A172 (cell line): ENCODE measurements at regions not wholly inside any gene's neighbourhood (a gene's known extent, or its start where the extent isn't known, plus 50 kb on each side); places are given as distances from the start of the nearest gene placed in this dataset.

Source experiments
- DNase-seq: peaks from one replicate; pipeline ENCODE4 v3.0.0-alpha.2; 2015; ENCODE audit warnings: low spot score

DNA sequence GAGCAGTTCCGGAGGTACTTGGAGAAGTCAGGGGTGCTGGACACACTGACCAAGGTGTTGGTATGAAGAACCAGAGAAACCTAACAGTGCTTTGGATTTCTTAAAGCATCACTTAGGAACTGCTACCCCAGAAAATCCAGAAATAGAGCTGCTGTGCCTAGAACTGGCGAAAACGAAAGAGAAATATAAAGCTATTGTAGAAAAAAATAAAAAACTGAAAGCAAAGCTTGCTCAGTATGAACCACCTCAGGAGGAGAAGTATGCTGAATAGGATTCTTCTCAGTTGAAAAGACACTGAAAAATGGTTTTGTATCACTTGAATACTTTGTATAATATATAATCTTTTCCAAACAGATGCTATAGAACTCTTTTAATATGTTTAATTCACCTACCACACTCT is 106.3 kb upstream of the PMFBP1 start:
- DNase-seq, result no peak

GRCh38 chr16:72277749-72278148 is 105.8 kb upstream of the PMFBP1 start:
- no peak for DNase-seq

GRCh38 chr16:72271699-72272240 is 99.8 kb upstream of the PMFBP1 start:
- no peak for DNase-seq

DNA sequence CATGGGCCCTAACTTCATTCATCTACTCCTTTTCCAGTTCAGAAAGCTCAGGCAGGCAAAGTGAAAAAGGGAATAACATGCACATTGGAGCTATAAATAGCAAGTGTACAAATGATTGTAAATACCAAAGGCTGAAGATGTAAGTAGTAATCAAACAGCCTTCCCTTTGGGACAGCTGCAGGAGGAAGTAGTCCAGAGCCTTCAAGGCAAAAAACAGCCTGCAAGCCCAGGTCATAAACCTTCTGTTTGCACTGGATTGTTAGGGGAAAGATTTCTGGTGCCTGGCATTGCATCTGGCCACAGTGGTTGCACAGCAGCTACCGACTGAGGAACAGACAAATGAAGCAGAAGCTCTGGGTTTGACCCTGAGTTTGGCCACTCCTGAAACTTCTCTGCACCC is 98.6 kb upstream of the PMFBP1 start:
- DNase-seq, result no peak

GRCh38 chr16:72266836-72267235 is 94.9 kb upstream of the PMFBP1 start:
- DNase-seq, result no peak

GRCh38 chr16:72264771-72265170 is 92.8 kb upstream of the PMFBP1 start:
- no peak for DNase-seq

DNA sequence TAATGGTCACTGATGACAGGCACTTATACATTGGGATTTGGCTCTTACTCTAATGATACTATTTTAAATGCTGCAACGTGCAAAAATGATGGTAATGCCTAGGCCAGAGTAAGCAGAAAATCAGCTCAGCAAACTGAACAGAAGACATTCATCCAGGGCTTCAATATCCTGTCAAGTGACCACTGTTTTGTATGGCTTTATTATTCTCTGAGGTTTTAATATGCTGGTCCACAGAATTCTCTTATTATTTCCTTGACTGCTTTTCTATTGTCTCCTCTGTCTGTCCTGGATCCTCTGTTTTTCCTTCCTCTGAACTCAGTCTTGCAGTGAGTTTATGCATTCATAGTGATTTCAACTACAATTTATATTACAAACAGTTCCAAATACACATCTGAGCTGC is 90.8 kb upstream of the PMFBP1 start:
- DNase-seq, result no peak

- DNase-seq, result no peak
Measured at GRCh38 chr16:72261127-72261526, 89.2 kb upstream of the PMFBP1 start.

DNA sequence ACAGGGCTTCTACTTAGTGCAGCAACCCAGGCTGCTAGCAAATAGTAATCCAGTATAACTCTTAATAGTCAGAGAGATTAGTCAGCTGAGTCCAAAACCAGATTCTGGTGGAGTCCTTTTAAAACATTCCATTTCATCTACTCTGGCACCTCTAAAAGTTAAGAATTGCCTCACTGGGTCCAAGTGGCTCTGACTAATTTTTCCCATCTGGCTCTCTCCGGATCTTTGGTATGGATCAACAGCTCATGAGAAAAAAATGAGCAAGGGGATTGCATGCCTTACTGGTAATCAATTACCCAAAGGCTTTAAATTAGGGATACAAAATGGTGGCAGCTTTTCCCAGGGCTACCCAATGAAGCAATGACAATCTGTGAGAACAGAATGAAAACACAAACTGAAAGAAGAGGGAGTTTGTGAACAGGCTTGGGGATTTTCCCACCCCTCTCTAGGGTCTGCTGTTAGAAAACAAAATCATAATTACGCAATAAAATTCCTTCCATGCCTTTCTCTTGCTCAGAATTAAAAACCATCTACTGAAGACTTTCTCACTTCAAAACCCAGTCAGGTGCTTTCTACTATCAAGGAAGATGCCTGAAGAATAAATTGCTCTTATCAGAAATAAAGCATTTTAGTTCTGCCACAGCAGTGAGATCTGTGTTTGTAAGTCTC is 84.6 kb upstream of the PMFBP1 start:
- peak; percentile 21 for DNase-seq

- DNase-seq, result no peak
Measured at GRCh38 chr16:72255786-72256185, 83.8 kb upstream of the PMFBP1 start.

DNA sequence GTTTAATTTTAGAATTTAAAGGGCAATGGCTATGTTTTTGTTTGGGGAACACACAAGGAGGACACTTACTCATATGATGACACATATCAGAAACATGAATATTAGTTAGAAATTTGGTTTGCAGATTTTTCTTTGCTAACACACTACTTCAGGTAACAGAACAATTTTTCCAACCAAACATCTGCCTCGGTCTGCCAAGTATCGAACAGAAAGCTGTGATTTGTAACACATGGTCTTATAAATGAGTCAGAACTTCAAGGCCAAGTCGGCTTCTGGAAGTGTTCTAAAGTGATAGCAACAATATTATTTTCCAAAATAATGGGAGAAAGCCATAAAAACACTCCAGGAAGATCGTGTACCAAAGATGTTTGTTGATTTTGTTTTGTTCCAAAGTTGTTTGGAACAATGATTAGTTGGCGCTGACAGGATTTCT is 75.9 kb upstream of the PMFBP1 start:
- no peak for DNase-seq

DNA sequence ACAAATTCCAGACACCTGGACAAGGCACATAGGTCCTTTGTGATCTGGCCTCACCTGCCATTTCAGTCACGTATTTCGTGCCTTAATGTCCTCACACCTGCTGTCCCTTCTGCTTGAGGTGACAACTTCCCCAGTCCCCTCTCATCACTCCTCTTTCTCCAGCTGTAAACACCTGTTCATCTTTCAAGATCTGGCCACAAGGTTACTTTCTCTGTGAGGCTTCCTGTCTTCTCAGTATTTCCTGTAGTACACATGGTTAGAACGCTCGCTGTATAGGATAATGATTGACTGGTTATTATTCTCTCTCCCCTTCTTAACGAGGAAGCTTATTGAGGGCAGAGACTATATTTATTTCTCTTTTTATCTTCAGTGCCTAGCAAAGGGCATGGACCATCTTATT is 74.5 kb upstream of the PMFBP1 start:
- DNase-seq, result no peak

- no peak for DNase-seq
Measured at GRCh38 chr16:72244853-72245252, 72.9 kb upstream of the PMFBP1 start.

DNA sequence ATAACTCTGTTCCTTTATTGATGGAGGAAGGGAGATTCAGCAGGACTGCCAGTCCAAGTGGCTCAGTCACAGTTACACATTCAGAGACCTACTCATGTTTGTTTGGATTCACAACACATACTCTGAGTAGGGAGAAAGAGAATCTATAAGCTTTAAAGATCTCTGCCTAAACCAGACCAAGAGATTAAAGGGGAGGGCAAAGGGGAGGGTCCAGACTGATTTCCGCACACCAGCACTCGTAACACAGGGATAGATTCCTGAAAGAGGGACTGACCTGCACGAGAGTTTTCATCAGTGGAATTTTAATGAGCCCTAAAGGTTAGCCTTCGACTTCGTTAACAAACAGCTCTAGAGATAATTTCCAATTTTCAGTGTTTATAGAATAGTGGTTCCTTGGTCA is 71.7 kb upstream of the PMFBP1 start:
- DNase-seq, result no peak

DNA sequence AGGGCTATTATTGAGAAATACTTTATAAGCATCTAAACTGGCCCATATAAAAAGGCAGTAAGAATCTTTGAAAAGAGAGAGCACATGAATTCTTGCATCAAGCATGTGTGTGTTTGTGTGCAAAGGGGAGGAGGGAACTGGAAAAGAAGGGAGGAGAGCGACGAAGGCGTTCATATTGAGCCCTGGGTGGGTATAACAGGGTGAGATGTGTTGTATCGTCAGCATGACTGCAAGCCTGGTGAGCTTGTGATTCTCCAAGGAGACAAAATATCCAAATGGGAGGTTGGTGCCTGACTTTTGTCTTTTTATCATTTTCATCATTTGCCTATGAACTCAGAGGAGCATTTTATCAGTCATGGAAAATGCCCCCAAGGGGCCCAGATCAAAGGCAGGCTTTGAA is 70.8 kb upstream of the PMFBP1 start:
- DNase-seq, result no peak

DNA sequence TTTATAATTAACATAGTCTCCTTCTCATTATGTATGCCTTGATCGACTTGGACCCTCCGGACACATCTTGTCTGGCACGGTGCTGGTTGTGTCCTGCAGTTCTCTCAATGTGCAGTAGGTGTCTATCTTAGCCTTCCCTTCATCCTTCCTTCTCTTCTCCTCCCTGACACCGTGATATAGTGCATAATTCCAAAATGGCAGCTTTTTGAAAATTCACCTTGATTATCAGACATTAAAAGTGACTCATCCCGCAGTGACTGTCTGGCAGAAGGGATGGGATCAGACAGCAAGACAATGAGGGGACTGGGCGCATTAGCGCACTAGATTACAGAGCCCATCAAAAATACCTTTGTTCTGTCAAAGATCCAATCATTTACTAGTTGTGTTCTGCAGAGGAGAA is 70.0 kb upstream of the PMFBP1 start:
- peak; percentile 58 for DNase-seq

DNA sequence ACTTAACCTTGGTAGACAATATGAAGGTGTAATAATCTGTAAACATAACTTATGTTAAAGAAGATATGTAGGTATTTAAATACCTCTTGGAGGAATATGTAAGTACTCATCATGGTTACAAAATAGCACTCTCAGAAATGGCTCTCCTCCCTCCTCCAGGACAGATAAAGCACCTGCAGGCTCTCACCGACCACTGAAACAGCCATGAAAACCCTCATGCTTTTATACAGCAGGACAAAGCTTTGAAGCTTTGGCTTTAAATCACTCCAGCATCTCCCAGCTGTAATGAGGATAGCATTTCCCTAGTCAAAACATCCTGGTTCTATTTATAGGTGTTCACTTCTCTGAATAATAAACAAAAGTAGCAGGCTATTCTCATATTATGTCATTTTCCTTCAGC is 69.1 kb upstream of the PMFBP1 start:
- no peak for DNase-seq

- no peak for DNase-seq
Measured at GRCh38 chr16:72240466-72240865, 68.5 kb upstream of the PMFBP1 start.

GRCh38 chr16:72236866-72237265 is 64.9 kb upstream of the PMFBP1 start:
- no peak for DNase-seq

DNA sequence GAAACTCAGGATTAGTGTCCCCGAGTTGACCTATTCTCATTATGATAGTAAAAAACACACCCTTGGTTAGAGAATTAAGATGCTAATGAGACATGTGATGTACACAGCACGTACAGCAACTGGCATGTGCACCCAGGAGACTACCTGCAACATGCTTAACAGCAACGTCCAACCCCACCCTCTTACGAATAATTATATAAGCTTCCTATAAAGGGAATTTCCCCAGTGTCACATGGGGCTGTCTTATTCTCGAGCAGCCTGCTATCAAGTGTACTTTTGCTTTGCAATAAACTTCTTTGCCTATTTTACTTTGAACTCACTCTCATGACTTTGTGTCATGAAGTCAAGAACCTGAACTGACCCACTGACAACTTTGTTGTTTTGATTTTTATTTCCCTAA is 62.4 kb upstream of the PMFBP1 start:
- DNase-seq, result no peak

GRCh38 chr16:72228014-72228413 is 56.1 kb upstream of the PMFBP1 start:
- no peak for DNase-seq

DNA sequence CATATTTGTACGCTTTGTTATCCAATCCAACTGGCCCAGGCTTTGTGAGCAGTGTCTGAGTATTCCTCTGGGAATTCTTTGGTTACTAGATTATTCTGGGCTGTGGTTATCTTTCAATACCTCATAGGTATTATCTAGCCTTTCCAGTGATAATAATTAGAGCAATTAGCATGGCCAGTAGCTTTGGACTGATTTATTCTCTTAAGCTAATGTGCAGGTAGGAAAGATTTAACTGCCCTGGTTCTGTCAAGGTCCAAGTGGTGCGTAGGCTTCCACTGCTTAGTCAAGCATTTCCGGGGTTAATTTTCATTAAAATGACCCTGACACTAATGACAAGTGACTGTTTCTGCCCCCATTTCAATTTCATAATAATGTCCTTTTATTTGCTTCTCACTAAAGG is 54.2 kb upstream of the PMFBP1 start:
- DNase-seq, result no peak

- DNase-seq, result no peak
Measured at GRCh38 chr16:72224260-72224768, 52.4 kb upstream of the PMFBP1 start.

GRCh38 chr16:72222503-72222902 is 50.5 kb upstream of the PMFBP1 start:
- DNase-seq, result no peak
